ENCODE measurements at regions not wholly inside any gene's neighbourhood (a gene's known extent, or its start where the extent isn't known, plus 50 kb on each side); places are given as distances from the start of the nearest gene placed in this dataset.

GRCh38 chr13:107434347-107434746 is 781.0 kb downstream of the LIG4 start:
- no peaks in the 10 kb centered on the region for H3K4me1 ChIP-seq
- no peak for DNase-seq
- no peaks in the 10 kb centered on the region for H3K9me3 ChIP-seq
- no peaks in the 10 kb centered on the region for H3K36me3 ChIP-seq
- intact Hi-C loops (cut with DNase I; ENCODE audit: low total_unique reads): no loop called here
- H3K27me3 ChIP-seq: no peaks in the 10 kb centered on the region
- no peak for TF ChIP-seq POLR2A (IDR thresholded peaks at IDR 0.05)
- TF ChIP-seq CTCF (IDR thresholded peaks at IDR 0.05): no peak
- no peak overlapping the region for H3K4me3 ChIP-seq
- H3K27ac ChIP-seq: no peak overlapping the region

GRCh38 chr13:107427536-107427935 is 787.8 kb downstream of the LIG4 start:
- no peak overlapping the region for H3K4me3 ChIP-seq
- intact Hi-C loops (cut with DNase I; ENCODE audit: low total_unique reads): no loop called here
- no peak for TF ChIP-seq POLR2A (IDR thresholded peaks at IDR 0.05)
- TF ChIP-seq CTCF (IDR thresholded peaks at IDR 0.05): no peak

GRCh38 chr13:107422421-107422820 is 792.9 kb downstream of the LIG4 start:
- no peaks in the 10 kb centered on the region for H3K9me3 ChIP-seq
- no peaks in the 10 kb centered on the region for H3K36me3 ChIP-seq
- no peak overlapping the region for H3K4me3 ChIP-seq
- no peaks in the 10 kb centered on the region for H3K27me3 ChIP-seq
- no peak for DNase-seq
- H3K27ac ChIP-seq: no peak overlapping the region
- TF ChIP-seq POLR2A (IDR thresholded peaks at IDR 0.05): no peak
- TF ChIP-seq CTCF (IDR thresholded peaks at IDR 0.05): no peak
- H3K4me1 ChIP-seq: no peaks in the 10 kb centered on the region
- intact Hi-C loops (cut with DNase I; ENCODE audit: low total_unique reads): no loop called here

More at GRCh38 chr13:107427536-107427935, 787.8 kb downstream of the LIG4 start:
- DNase-seq: no peak
- Histone ChIP-seq H3K9me3 (no peaks in the 10 kb centered on the region), H3K27me3 (no peaks in the 10 kb centered on the region), H3K4me1 (no peaks in the 10 kb centered on the region), H3K36me3 (no peaks in the 10 kb centered on the region), H3K27ac (no peak overlapping the region)

- Histone ChIP-seq H3K27ac (no peak overlapping the region), H3K36me3 (no peaks in the 10 kb centered on the region)
Observed at GRCh38 chr13:107421951-107422350, 793.4 kb downstream of the LIG4 start.

GRCh38 chr13:107421028-107421427 is 794.3 kb downstream of the LIG4 start:
- intact Hi-C loops (cut with DNase I; ENCODE audit: low total_unique reads): no loop called here
- no peak overlapping the region for H3K4me3 ChIP-seq
- DNase-seq: no peak

More at GRCh38 chr13:107421951-107422350, 793.4 kb downstream of the LIG4 start:
- Histone ChIP-seq H3K4me3 (no peak overlapping the region), H3K9me3 (no peaks in the 10 kb centered on the region), H3K4me1 (no peaks in the 10 kb centered on the region), H3K27me3 (no peaks in the 10 kb centered on the region)
- no peak for TF ChIP-seq POLR2A (IDR thresholded peaks at IDR 0.05)
- TF ChIP-seq CTCF (IDR thresholded peaks at IDR 0.05): no peak
- DNase-seq: no peak
- intact Hi-C loops (cut with DNase I; ENCODE audit: low total_unique reads): no loop called here

More at GRCh38 chr13:107421028-107421427, 794.3 kb downstream of the LIG4 start:
- H3K27ac ChIP-seq: no peak overlapping the region
- TF ChIP-seq CTCF (IDR thresholded peaks at IDR 0.05) (no peak), POLR2A (IDR thresholded peaks at IDR 0.05) (no peak)
- H3K27me3 ChIP-seq: no peaks in the 10 kb centered on the region
- H3K9me3 ChIP-seq: no peaks in the 10 kb centered on the region
- no peaks in the 10 kb centered on the region for H3K4me1 ChIP-seq
- H3K36me3 ChIP-seq: no peaks in the 10 kb centered on the region
